ENCODE measurements at regions not wholly inside any gene's neighbourhood (a gene's known extent, or its start where the extent isn't known, plus 50 kb on each side); places are given as distances from the start of the nearest gene placed in this dataset.

DNA sequence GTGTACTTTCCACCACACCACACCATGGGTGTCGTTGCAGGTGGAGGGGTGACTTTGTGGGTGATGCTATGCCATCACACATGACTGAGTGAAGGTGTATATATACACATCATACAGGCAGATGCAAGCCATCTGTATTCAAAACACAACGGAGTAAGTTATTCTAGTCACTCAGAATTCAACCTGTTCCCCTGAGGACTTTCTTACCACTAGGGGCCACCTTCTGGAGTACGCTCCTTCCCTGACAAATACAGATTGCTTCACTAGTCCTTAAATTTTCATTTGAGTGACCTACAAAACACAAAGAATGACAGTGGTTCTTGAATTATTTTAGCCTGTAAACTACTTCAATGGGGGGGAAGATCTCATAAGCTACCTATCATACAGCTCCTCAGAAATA lies 52.8 kb upstream of the NTRK3 start:
- peaks cover 0 to 2% (median 0%) of the 10 kb centered on the region in 7 donors for H3K9me3 Mint-ChIP-seq
- no peaks in the 10 kb centered on the region for H3K36me3 Mint-ChIP-seq
- H3K27me3 Mint-ChIP-seq, result peaks cover 13% of the 10 kb centered on the region
- no peak overlapping the region for H3K4me3 Mint-ChIP-seq
- H3K27ac Mint-ChIP-seq, result no peak overlapping the region
- DNase-seq (no peak), ATAC-seq (ENCODE audit: low read depth in 2 of 2) (no peak)
- H3K4me1 Mint-ChIP-seq, result no peaks in the 10 kb centered on the region
- H3K27me3 ChIP-seq (ENCODE audit: control insufficient read depth, insufficient read depth, low read length), result no peaks in the 10 kb centered on the region
- no peak overlapping the region for H3K27ac ChIP-seq (ENCODE audit: insufficient read depth, low read length, poor library complexity, severe bottlenecking)
- H3K4me3 ChIP-seq (ENCODE audit: low read depth, low read length), result no peak overlapping the region
- no peaks in the 10 kb centered on the region for H3K4me1 ChIP-seq (ENCODE audit: control insufficient read depth, insufficient read depth, low read length, poor library complexity, severe bottlenecking)
- no peaks in the 10 kb centered on the region for H3K36me3 ChIP-seq (ENCODE audit: control insufficient read depth, insufficient read depth, low read length)
- H3K9me3 ChIP-seq (ENCODE audit: control insufficient read depth in 2 of 2, low read length in 2 of 2), result peaks cover 0 to 2% of the 10 kb centered on the region in 2 experiments

DNA sequence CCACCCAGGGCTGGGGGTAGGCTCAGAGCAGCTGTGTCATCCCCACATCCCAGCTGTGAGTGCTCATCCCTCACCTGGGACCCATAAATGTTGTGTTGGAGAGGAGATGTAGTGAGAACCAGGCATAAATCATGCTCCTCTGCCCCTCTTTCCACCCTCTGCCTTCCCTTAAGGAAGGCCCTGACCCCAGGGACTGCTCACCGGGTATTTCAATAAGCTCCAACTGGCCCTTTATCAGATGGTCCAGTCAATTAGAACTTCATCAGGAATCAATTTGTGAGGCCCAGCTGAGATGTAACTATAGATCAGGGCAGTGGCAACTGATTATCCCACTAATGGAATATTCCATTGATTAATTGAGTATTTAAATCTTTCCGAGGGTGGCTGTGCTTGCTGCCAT lies 50.8 kb upstream of the NTRK3 start:
- H3K27me3 ChIP-seq (ENCODE audit: control insufficient read depth, insufficient read depth, low read length), result no peaks in the 10 kb centered on the region
- ATAC-seq (ENCODE audit: low read depth in 2 of 2) (no peak), DNase-seq (no peak)
- H3K36me3 Mint-ChIP-seq, result no peaks in the 10 kb centered on the region
- H3K4me1 Mint-ChIP-seq, result no peaks in the 10 kb centered on the region
- no peak overlapping the region for H3K27ac Mint-ChIP-seq
- no peak overlapping the region for H3K4me3 Mint-ChIP-seq
- H3K9me3 ChIP-seq (ENCODE audit: control insufficient read depth in 2 of 2, low read length in 2 of 2), result peaks cover 0 to 2% of the 10 kb centered on the region in 2 experiments
- no peaks in the 10 kb centered on the region for H3K4me1 ChIP-seq (ENCODE audit: control insufficient read depth, insufficient read depth, low read length, poor library complexity, severe bottlenecking)
- H3K27me3 Mint-ChIP-seq, result peaks cover 13% of the 10 kb centered on the region
- H3K4me3 ChIP-seq (ENCODE audit: low read depth, low read length), result no peak overlapping the region
- no peak overlapping the region for H3K27ac ChIP-seq (ENCODE audit: insufficient read depth, low read length, poor library complexity, severe bottlenecking)
- no peaks in the 10 kb centered on the region for H3K36me3 ChIP-seq (ENCODE audit: control insufficient read depth, insufficient read depth, low read length)
- no peaks in the 10 kb centered on the region for H3K9me3 Mint-ChIP-seq

Measured in CD4-positive, CD25-positive, alpha-beta regulatory T cell (primary cell).